ENCODE measurements at regions not wholly inside any gene's neighbourhood (a gene's known extent, or its start where the extent isn't known, plus 50 kb on each side); places are given as distances from the start of the nearest gene placed in this dataset.
"Not testable (repeated sequence)": the region's sequence is repeated elsewhere in the genome, so short reads cannot be mapped to it uniquely, and the experiment has no call there.

DNA sequence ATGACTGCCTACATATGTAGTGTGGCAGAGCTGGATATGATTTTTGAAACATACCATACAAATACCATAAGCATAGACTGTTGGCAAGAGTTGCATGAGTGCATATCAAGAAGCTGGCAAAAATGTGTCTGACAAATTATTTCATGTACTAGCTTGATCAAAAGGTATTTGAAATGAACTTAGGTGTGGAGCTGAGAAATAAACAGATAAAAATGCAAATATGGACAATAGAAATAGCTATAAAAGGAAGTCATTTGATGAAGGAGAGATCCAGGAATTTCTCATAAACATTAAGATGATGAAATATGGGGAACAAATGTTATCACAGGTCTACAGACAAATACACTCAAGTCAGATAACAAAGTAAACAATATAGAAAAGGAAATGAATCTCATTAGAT, 609.1 kb downstream of the PTPRC start:
- BruUV-seq (replicated peaks) = no TSS peak
- POLR2A ChIA-PET (ENCODE audit: low non-redundant PET) = no interaction called here
- TF ChIP-seq, protein P1, sequence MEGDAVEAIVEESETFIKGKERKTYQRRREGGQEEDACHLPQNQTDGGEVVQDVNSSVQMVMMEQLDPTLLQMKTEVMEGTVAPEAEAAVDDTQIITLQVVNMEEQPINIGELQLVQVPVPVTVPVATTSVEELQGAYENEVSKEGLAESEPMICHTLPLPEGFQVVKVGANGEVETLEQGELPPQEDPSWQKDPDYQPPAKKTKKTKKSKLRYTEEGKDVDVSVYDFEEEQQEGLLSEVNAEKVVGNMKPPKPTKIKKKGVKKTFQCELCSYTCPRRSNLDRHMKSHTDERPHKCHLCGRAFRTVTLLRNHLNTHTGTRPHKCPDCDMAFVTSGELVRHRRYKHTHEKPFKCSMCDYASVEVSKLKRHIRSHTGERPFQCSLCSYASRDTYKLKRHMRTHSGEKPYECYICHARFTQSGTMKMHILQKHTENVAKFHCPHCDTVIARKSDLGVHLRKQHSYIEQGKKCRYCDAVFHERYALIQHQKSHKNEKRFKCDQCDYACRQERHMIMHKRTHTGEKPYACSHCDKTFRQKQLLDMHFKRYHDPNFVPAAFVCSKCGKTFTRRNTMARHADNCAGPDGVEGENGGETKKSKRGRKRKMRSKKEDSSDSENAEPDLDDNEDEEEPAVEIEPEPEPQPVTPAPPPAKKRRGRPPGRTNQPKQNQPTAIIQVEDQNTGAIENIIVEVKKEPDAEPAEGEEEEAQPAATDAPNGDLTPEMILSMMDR (conservative IDR thresholded peaks at IDR 0.05; ENCODE audit: low read depth, low read length) = no peak
- TF ChIP-seq EZH2 (IDR thresholded peaks at IDR 0.05; ENCODE audit: borderline replicate concordance, low read depth, low read length, poor library complexity, severe bottlenecking) = no peak

GRCh38 chr1:199254040-199254439, 615.2 kb downstream of the PTPRC start:
- H3K9me3 ChIP-seq (ENCODE audit: low read depth, low read length, poor library complexity, severe bottlenecking) = peaks cover 12% of the 10 kb centered on the region
- BruUV-seq (replicated peaks); H3K27me3 ChIP-seq (replicated peaks; ENCODE audit: insufficient read depth, low read depth, low read length, poor library complexity); POLR2A ChIA-PET (ENCODE audit: low non-redundant PET); CTCF ChIA-PET; H3K4me1 ChIP-seq (ENCODE audit: insufficient read depth, low read length, poor library complexity, severe bottlenecking); H3K4me3 ChIP-seq (ENCODE audit: low read depth, low read length, poor library complexity, severe bottlenecking); intact Hi-C loops (cut with micrococcal nuclease; ENCODE audit: unreplicated experiment); DNase-seq (ENCODE audit: low spot score); H3K27ac ChIP-seq (ENCODE audit: low read depth, low read length, poor library complexity, severe bottlenecking); H3K36me3 ChIP-seq (ENCODE audit: insufficient read depth, low read length, poor library complexity, severe bottlenecking): not testable (repeated sequence)

More for the DNA sequence above, 609.1 kb downstream of the PTPRC start:
- intact Hi-C loops (cut with micrococcal nuclease; ENCODE audit: unreplicated experiment) = loop anchor here (10.0 kb wide), 1 partner anchor 473 kb away; no protein-coding TSS in a partner anchor
- no peaks in the 10 kb centered on the region for H3K4me1 ChIP-seq (ENCODE audit: insufficient read depth, low read length, poor library complexity, severe bottlenecking)
- CTCF ChIA-PET = no interaction called here
- H3K9me3 ChIP-seq (ENCODE audit: low read depth, low read length, poor library complexity, severe bottlenecking) = peaks cover 5% of the 10 kb centered on the region
- no peak overlapping the region for H3K4me3 ChIP-seq (ENCODE audit: low read depth, low read length, poor library complexity, severe bottlenecking)
- no peak for DNase-seq (ENCODE audit: low spot score)
- no peaks in the 10 kb centered on the region for H3K27me3 ChIP-seq (replicated peaks; ENCODE audit: insufficient read depth, low read depth, low read length, poor library complexity)
- H3K36me3 ChIP-seq (ENCODE audit: insufficient read depth, low read length, poor library complexity, severe bottlenecking) = no peaks in the 10 kb centered on the region
- no peak overlapping the region for H3K27ac ChIP-seq (ENCODE audit: low read depth, low read length, poor library complexity, severe bottlenecking)

- TF ChIP-seq, protein P1 (conservative IDR thresholded peaks at IDR 0.05; ENCODE audit: low read depth, low read length) = no peak
- TF ChIP-seq EZH2 (IDR thresholded peaks at IDR 0.05; ENCODE audit: borderline replicate concordance, low read depth, low read length, poor library complexity, severe bottlenecking) = no peak
- intact Hi-C loops (cut with micrococcal nuclease; ENCODE audit: unreplicated experiment) = no loop called here
- ChIA-PET POLR2A (ENCODE audit: low non-redundant PET) (no interaction called here), CTCF (no interaction called here)
- BruUV-seq (replicated peaks) = no TSS peak
- H3K4me3 ChIP-seq (ENCODE audit: low read depth, low read length, poor library complexity, severe bottlenecking) = no peak overlapping the region
- H3K27ac ChIP-seq (ENCODE audit: low read depth, low read length, poor library complexity, severe bottlenecking) = no peak overlapping the region
- no peak for DNase-seq (ENCODE audit: low spot score)
- H3K36me3 ChIP-seq (ENCODE audit: insufficient read depth, low read length, poor library complexity, severe bottlenecking) = no peaks in the 10 kb centered on the region
- no peaks in the 10 kb centered on the region for H3K27me3 ChIP-seq (replicated peaks; ENCODE audit: insufficient read depth, low read depth, low read length, poor library complexity)
- no peaks in the 10 kb centered on the region for H3K9me3 ChIP-seq (ENCODE audit: low read depth, low read length, poor library complexity, severe bottlenecking)
- no peaks in the 10 kb centered on the region for H3K4me1 ChIP-seq (ENCODE audit: insufficient read depth, low read length, poor library complexity, severe bottlenecking)
These were observed 622.5 kb downstream of the PTPRC start for GRCh38 chr1:199261328-199261727.

DNA sequence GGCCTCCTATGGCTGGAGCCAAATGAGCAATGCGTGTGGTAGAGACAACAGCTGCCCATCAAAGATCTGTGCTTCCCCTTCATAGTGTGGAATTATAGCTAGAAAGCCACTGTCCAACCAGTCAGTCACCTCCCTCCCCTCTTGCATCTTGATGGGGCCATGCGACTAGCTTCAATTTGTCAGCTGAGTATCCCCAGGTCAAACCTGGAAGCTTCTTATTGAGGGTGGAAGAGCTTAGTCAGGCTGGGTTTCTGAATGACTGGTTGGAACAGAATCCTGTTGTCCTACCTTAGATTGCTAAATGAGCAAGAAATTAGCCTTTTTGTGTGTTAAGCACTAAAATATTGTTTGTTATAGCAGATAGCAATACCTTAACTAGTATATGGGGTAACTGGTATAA, 625.4 kb downstream of the PTPRC start:
- no peaks in the 10 kb centered on the region for H3K9me3 ChIP-seq (ENCODE audit: low read depth, low read length, poor library complexity, severe bottlenecking)
- DNase-seq (ENCODE audit: low spot score) = no peak
- TF ChIP-seq, protein P1 (conservative IDR thresholded peaks at IDR 0.05; ENCODE audit: low read depth, low read length) = no peak
- TF ChIP-seq EZH2 (IDR thresholded peaks at IDR 0.05; ENCODE audit: borderline replicate concordance, low read depth, low read length, poor library complexity, severe bottlenecking) = no peak
- no peaks in the 10 kb centered on the region for H3K36me3 ChIP-seq (ENCODE audit: insufficient read depth, low read length, poor library complexity, severe bottlenecking)
- H3K27me3 ChIP-seq (replicated peaks; ENCODE audit: insufficient read depth, low read depth, low read length, poor library complexity) = no peaks in the 10 kb centered on the region
- no peak overlapping the region for H3K4me3 ChIP-seq (ENCODE audit: low read depth, low read length, poor library complexity, severe bottlenecking)
- no peak overlapping the region for H3K27ac ChIP-seq (ENCODE audit: low read depth, low read length, poor library complexity, severe bottlenecking)
- H3K4me1 ChIP-seq (ENCODE audit: insufficient read depth, low read length, poor library complexity, severe bottlenecking) = no peaks in the 10 kb centered on the region
- ChIA-PET POLR2A (ENCODE audit: low non-redundant PET) (no interaction called here), CTCF (no interaction called here)
- no TSS peak for BruUV-seq (replicated peaks)
- intact Hi-C loops (cut with micrococcal nuclease; ENCODE audit: unreplicated experiment) = no loop called here

All from A673 (cell line).